Neuronal stem cell (in vitro differentiated cells): ENCODE measurements at regions not wholly inside any gene's neighbourhood (a gene's known extent, or its start where the extent isn't known, plus 50 kb on each side); places are given as distances from the start of the nearest gene placed in this dataset.

Experiments
- DNase-seq: peaks from one replicate; pipeline ENCODE4 v3.0.0-alpha.2; 2013; ENCODE audit warnings: low spot score
- H2AFZ ChIP-seq: one replicate; pipeline ENCODE4 v1.6.1; 2013; ENCODE audit warnings: mild to moderate bottlenecking, low read length, inconsistent platforms
- H2AK5ac ChIP-seq: 2 replicates; pipeline ENCODE4 v1.6.1; 2013; ENCODE audit warnings: low read depth, mild to moderate bottlenecking, inconsistent platforms, low read length, moderate library complexity, mixed read lengths
- H2BK120ac ChIP-seq: 2 replicates; pipeline ENCODE4 v1.6.1; 2013; ENCODE audit warnings: low read depth, mild to moderate bottlenecking, inconsistent platforms, low read length, moderate library complexity, mixed read lengths
- H2BK12ac ChIP-seq: one replicate; pipeline ENCODE4 v1.6.1; 2013; ENCODE audit warnings: low read length, inconsistent platforms
- H2BK15ac ChIP-seq: 2 replicates; pipeline ENCODE4 v1.6.1; 2013; ENCODE audit warnings: mild to moderate bottlenecking, low read length, inconsistent platforms, mixed read lengths
- H2BK5ac ChIP-seq: one replicate; pipeline ENCODE4 v1.6.1; 2013; ENCODE audit warnings: inconsistent platforms, mild to moderate bottlenecking, low read length, moderate library complexity
- H3K14ac ChIP-seq: one replicate; pipeline ENCODE4 v1.6.1; 2013; ENCODE audit warnings: low read length, inconsistent platforms
- H3K18ac ChIP-seq: 2 replicates; pipeline ENCODE4 v1.6.1; 2013; ENCODE audit warnings: low read length, inconsistent platforms
- H3K23ac ChIP-seq: 2 replicates; pipeline ENCODE4 v1.6.1; 2013; ENCODE audit warnings: low read depth, mild to moderate bottlenecking, mixed read lengths, low read length, inconsistent platforms; ENCODE audit not compliant: poor library complexity
- H3K27ac ChIP-seq: replicated peaks from 3 replicates; pipeline ENCODE4 v1.5.1; 2013; ENCODE audit warnings: low read length, inconsistent platforms
- H3K27me3 ChIP-seq, 3 experiments: 2 replicates each; pipeline ENCODE4 v1.6.1; 2013; ENCODE audit warnings: low read length in 3 of 3, mild to moderate bottlenecking in 2 of 3, inconsistent platforms in 1 of 3, low read depth in 1 of 3, mixed read lengths in 1 of 3, moderate library complexity in 1 of 3; ENCODE audit not compliant: control insufficient read depth in 3 of 3, insufficient read depth in 3 of 3
- H3K36me3 ChIP-seq, 2 donors: replicated peaks in 1 of 2; 2 replicates each; pipeline ENCODE4 v1.6.1; 2013; ENCODE audit warnings: low read length in 2 of 2; ENCODE audit not compliant: control insufficient read depth in 2 of 2, insufficient read depth in 2 of 2
- H3K4ac ChIP-seq: 2 replicates; pipeline ENCODE4 v1.6.1; 2013; ENCODE audit warnings: inconsistent platforms, mild to moderate bottlenecking, low read length, moderate library complexity
- H3K4me1 ChIP-seq, 2 donors: 1 replicate in 1 of 2; 2 replicates in 1 of 2; pipeline ENCODE4 v1.6.1; 2013; ENCODE audit warnings: low read length in 2 of 2, low read depth in 1 of 2; ENCODE audit not compliant: control insufficient read depth in 2 of 2, insufficient read depth in 1 of 2
- H3K4me2 ChIP-seq: one replicate; pipeline ENCODE4 v1.6.1; 2013; ENCODE audit warnings: mild to moderate bottlenecking, low read length, inconsistent platforms; ENCODE audit not compliant: insufficient read depth, poor library complexity, severe bottlenecking
- H3K4me3 ChIP-seq, 2 donors: 2 replicates each; pipeline ENCODE4 v1.5.1; 2013; ENCODE audit warnings: low read length in 2 of 2, mild to moderate bottlenecking in 2 of 2, inconsistent platforms in 1 of 2, moderate library complexity in 1 of 2
- H3K79me1 ChIP-seq: one replicate; pipeline ENCODE4 v1.6.1; 2013; ENCODE audit warnings: low read depth, mild to moderate bottlenecking, inconsistent platforms, low read length, moderate library complexity
- H3K9ac ChIP-seq: one replicate; pipeline ENCODE4 v1.6.1; 2013; ENCODE audit warnings: mild to moderate bottlenecking, low read depth, low read length, inconsistent platforms; ENCODE audit not compliant: poor library complexity
- H3K9me3 ChIP-seq, 2 donors: replicated peaks in 1 of 2; 2 replicates each; pipeline versions ENCODE3 to v1.6.1; 2013; ENCODE audit warnings: low read length in 2 of 2, mild to moderate bottlenecking in 2 of 2, inconsistent platforms in 1 of 2, low read depth in 1 of 2, mixed read lengths in 1 of 2, moderate library complexity in 1 of 2; ENCODE audit not compliant: control insufficient read depth in 2 of 2, insufficient read depth in 1 of 2
- H4K8ac ChIP-seq: one replicate; pipeline ENCODE4 v1.6.1; 2013; ENCODE audit warnings: low read depth, mild to moderate bottlenecking, inconsistent platforms, low read length, moderate library complexity
- H4K91ac ChIP-seq: one replicate; pipeline ENCODE4 v1.6.1; 2013; ENCODE audit warnings: low read length, low read depth, mild to moderate bottlenecking, inconsistent platforms; ENCODE audit not compliant: poor library complexity
- WGBS, 2 donors: extraction: QIAGEN DNeasy Blood & Tissue Kit; methylation state at CpG; one replicate each; pipeline ENCODE4 v1.1.7; 2013; ENCODE audit warnings: missing lambda C conversion rate in 2 of 2, mixed read lengths in 1 of 2; ENCODE audit not compliant: insufficient read length in 2 of 2, insufficient replicate concordance in 1 of 2; ENCODE audit errors: extremely low coverage in 2 of 2; 5-methylcytosine and 5-hydroxymethylcytosine counted together

DNA sequence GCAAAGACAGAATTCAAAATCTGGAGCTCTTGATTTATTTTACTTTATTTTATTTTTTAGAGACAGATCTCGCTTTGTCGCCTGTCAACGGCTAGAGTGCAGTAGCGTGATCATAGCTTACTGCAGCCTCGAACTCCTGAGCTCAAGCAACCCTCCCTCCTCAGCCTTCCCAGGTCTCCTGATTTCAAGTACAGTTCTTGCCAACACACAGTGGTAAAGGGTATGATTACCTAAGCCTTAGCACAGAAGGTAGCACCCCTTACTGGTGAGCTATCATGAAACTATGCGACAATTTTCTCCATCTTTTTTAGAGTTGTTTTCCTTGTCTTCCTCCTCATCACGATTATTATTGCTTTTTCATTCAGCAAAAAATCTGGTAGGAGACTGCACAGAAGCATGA, 94.3 kb upstream of the ETV6 start:
- peak overlapping the region; percentile 34 for H3K9ac ChIP-seq
- no peaks in the 10 kb centered on the region for H3K9me3 ChIP-seq

DNA sequence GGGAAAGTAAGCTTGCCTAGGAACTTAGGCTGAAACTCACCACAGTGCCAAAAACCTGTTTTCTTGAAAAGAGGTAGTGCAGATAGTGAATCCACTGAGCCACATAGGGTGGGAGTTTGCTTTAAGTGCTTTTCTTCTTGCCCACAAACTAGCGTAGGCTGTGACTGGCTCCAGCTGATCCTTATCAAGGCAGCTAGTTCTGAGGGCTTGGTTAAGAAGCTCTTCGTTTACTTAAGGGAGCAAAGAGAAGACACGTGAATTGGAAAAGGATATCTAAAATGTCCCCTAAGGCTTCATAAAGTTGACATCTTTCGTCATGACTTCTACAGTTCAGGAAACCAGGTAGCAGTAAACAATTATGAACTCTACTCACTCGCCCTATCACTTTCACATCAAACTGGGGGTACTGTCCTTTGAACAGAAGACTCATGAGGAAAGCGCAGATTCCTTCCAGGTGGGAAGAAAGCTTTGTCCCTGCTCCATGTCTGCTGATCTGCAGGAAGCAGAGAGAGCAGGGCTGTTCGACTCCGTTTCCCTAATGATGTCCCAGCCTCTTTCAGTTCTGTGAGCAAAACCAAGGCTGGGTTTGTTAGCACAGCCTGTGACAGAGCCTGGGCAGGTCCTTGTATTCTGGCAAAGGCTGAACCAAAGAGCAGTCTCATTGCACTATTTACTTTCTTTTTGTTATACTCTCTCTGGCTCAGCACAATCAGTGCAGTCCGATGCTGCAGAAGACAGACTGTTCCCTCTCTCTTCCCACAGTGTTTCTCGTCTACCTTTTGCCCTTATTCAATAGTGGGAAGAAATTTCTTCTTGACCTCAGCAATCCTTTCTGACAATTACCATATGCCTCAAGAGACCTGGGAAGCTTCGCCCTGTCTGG, 93.5 kb upstream of the ETV6 start:
- Histone ChIP-seq H2BK120ac (no peak overlapping the region), H2BK15ac (no peak overlapping the region), H3K4ac (no peak overlapping the region), H2AFZ (no peak overlapping the region), H3K4me2 (no peak overlapping the region), H2AK5ac (no peak overlapping the region), H3K27ac (no peak overlapping the region), H3K79me1 (no peaks in the 10 kb centered on the region), H3K36me3 (no peaks in the 10 kb centered on the region), H3K23ac (no peak overlapping the region), H3K14ac (no peak overlapping the region), H3K9me3 (no peaks in the 10 kb centered on the region), H2BK12ac (no peak overlapping the region), H3K27me3 (peaks cover 0 to 12% (median 0%) of the 10 kb centered on the region in 3 experiments), H4K91ac (no peak overlapping the region), H3K4me3 (no peak overlapping the region), H3K9ac (no peak overlapping the region), H3K18ac (no peak overlapping the region), H3K4me1 (peaks cover 0 to 5% of the 10 kb centered on the region in 2 donors), H4K8ac (no peak overlapping the region), H2BK5ac (no peak overlapping the region)
- no peak for DNase-seq
- WGBS, 2 donors = no CpG with 5 or more reads among the region's 11 CpGs

More for the DNA sequence above, 94.3 kb upstream of the ETV6 start:
- Histone ChIP-seq H3K14ac (no peak overlapping the region), H3K4ac (no peak overlapping the region), H3K4me1 (peaks cover 0 to 5% of the 10 kb centered on the region in 2 donors), H4K8ac (no peak overlapping the region), H2BK5ac (no peak overlapping the region), H3K18ac (no peak overlapping the region), H3K23ac (no peak overlapping the region), H2AK5ac (no peak overlapping the region), H4K91ac (no peak overlapping the region), H3K4me2 (no peak overlapping the region), H2BK15ac (no peak overlapping the region), H2BK120ac (no peak overlapping the region), H3K79me1 (no peaks in the 10 kb centered on the region), H2BK12ac (no peak overlapping the region), H3K4me3 (no peak overlapping the region), H3K27ac (no peak overlapping the region), H3K27me3 (peaks cover 0 to 12% (median 0%) of the 10 kb centered on the region in 3 experiments), H3K36me3 (no peaks in the 10 kb centered on the region), H2AFZ (no peak overlapping the region)
- no CpG with 5 or more reads among the region's 7 CpGs for WGBS, 2 donors
- DNase-seq = no peak

DNA sequence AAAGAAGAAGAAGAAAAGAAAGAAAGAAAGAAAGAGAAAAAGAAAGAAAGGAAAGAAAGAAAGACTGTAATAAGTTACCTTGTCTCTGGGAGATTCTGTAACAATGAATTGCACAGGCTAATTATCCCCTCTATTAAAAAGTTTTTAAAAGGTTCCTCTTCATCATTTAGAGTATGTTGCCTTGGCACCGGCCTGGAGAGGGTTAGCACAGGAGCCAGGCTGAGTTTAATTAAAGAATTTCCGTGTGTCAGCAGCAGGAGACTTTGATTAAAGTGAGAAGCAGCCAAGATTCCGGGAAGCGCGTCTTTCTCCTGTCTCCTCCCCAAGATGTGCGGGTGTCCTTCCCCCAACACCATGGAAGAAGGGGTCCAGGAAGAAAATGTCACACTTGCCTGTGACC, 92.8 kb upstream of the ETV6 start:
- no peak overlapping the region for H2BK15ac ChIP-seq
- no peaks in the 10 kb centered on the region for H3K9me3 ChIP-seq
- H3K14ac ChIP-seq = no peak overlapping the region
- no peak for DNase-seq
- H3K4me3 ChIP-seq = no peak overlapping the region
- no peak overlapping the region for H3K4me2 ChIP-seq
- H3K23ac ChIP-seq = no peak overlapping the region
- H3K27me3 ChIP-seq = peaks cover 0 to 12% (median 0%) of the 10 kb centered on the region in 3 experiments
- peaks cover 0 to 5% of the 10 kb centered on the region in 2 donors for H3K4me1 ChIP-seq
- H3K36me3 ChIP-seq = no peaks in the 10 kb centered on the region
- no peak overlapping the region for H2AK5ac ChIP-seq
- WGBS, 2 donors = no CpG with 5 or more reads among the region's 6 CpGs
- no peak overlapping the region for H4K91ac ChIP-seq
- no peak overlapping the region for H2BK120ac ChIP-seq
- H3K18ac ChIP-seq = no peak overlapping the region
- H2BK5ac ChIP-seq = no peak overlapping the region
- no peak overlapping the region for H3K27ac ChIP-seq
- H3K4ac ChIP-seq = no peak overlapping the region
- no peak overlapping the region for H2AFZ ChIP-seq
- H3K79me1 ChIP-seq = no peaks in the 10 kb centered on the region
- H2BK12ac ChIP-seq = no peak overlapping the region
- no peak overlapping the region for H4K8ac ChIP-seq
- no peak overlapping the region for H3K9ac ChIP-seq

DNA sequence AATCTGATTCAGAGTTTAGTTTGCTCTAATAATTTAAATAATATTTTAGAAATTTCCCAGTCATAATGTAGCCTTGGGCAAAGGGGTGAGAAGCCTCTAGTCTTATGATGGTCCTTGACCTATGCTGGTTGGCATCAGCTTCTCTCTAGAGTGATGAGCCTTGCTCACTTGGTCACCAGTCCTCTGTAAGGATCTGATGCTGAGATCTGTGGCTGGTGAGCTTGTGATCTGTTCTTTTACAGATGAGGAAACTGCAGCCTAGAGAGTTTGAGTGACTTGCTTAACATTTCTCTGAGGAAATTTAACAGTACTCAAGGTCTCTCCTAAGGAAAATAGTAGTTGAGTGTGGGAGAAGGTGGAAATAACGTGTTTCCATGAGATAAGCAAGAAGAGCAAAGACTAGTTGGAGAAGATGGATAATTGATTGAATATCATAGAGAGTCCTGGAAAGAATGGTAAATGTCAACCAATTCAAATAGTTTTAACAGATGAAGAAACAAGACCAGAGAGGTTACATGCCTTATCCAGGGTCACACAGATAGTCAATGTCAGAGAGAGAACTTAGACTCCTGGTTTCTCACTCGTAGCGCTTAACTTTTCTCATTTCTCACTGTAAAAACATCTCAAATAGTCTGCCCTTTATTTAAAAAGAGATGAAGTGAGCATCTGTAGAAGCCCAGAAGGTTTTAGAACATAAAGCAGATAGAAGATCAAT, 89.7 kb upstream of the ETV6 start:
- Histone ChIP-seq H3K36me3 (no peaks in the 10 kb centered on the region), H3K9ac (no peak overlapping the region), H3K4me3 (no peak overlapping the region), H3K79me1 (no peaks in the 10 kb centered on the region), H3K4me1 (peaks cover 0 to 5% of the 10 kb centered on the region in 2 donors), H3K23ac (no peak overlapping the region), H3K27ac (no peak overlapping the region), H2BK12ac (no peak overlapping the region), H2BK15ac (no peak overlapping the region), H4K91ac (no peak overlapping the region), H3K4ac (no peak overlapping the region), H3K4me2 (no peak overlapping the region), H4K8ac (no peak overlapping the region), H3K14ac (no peak overlapping the region), H2BK5ac (no peak overlapping the region), H3K18ac (no peak overlapping the region), H3K27me3 (peaks cover 0 to 12% (median 0%) of the 10 kb centered on the region in 3 experiments), H3K9me3 (no peaks in the 10 kb centered on the region), H2AK5ac (no peak overlapping the region), H2BK120ac (no peak overlapping the region), H2AFZ (no peak overlapping the region)
- DNase-seq = no peak
- WGBS, 2 donors = 100% methylated on average over 1 of the region's 3 CpGs; no CpG with 5 or more reads in 1 of the 2 donors
